CD4-positive, alpha-beta T cell treated with Interleukin-4 for 1 hour (primary cell): ENCODE measurements at regions not wholly inside any gene's neighbourhood (a gene's known extent, or its start where the extent isn't known, plus 50 kb on each side); places are given as distances from the start of the nearest gene placed in this dataset.
"Not testable (repeated sequence)": the region's sequence is repeated elsewhere in the genome, so short reads cannot be mapped to it uniquely, and the experiment has no call there.

Experiments used
- DNase-seq, 2 donors: peaks; one replicate each; pipeline ENCODE4 v3.0.0-alpha.2; 2020 to 2022

DNA sequence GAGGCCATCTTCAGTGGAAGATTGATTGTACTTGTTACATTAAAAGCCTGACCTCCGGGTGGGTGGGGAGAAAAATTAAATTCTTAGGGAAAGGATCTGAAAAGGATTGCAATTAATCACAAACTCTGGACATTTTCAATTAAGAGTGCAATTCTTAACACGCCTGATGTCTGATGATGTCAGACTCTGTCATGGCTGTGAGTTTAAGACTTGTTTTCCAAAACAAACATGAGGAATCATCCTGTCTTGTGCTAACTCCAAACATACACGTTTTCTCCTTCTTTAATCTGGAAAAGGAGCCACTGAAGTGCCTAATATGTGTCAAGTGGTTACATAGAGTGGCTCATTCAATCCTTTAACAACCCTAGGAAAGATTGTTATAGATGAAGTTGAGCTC is 60.4 kb upstream of the SMIM23 start:
- DNase-seq: no peak

DNA sequence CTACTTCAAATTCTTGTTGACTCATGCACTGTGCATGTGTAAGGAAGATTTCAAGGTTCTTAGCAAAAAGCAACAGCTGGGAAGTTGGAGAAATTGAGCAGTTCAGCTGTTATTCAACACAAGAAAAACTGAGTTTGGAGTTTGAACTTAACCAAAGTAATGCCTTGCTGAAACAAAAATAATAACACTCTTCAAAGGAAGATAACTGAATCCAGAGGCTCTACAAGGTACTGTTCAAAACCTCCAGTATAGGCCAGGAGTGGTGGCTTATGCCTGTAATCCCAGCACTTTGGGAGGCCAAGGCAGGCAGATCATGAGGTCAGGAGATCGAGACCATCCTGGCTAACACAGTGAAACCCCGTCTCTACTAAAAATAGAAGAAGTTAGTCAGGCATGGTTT is 58.8 kb upstream of the SMIM23 start:
- not testable (repeated sequence) for DNase-seq

DNA sequence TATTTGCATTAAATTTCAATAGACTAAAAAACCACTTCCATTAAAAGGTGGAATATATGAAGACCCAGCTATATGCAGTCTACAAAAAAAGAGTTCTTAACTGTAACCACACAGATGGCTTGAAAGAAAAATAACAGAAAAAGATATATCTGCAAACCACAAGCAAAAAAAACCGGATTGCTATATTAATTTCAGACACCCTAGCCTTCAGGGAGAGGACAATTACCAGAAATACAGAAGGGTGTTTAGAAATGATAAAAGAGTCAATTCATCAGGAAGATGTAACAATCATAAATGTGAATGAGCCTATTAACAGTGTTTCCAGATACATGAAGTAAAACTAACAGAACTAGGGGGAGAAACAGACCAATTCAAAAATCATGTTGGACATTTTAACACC is 56.9 kb upstream of the SMIM23 start:
- no peak for DNase-seq
